Endothelial cell of umbilical vein (primary cell): ENCODE measurements at regions not wholly inside any gene's neighbourhood (a gene's known extent, or its start where the extent isn't known, plus 50 kb on each side); places are given as distances from the start of the nearest gene placed in this dataset.

Source experiments
- BruUV-seq: library from RNA; stranded (reverse); fragments of 400-500 nt; replicated peaks from 2 replicates; lab custom pipeline; 2021; lab: Mats Ljungman, UMichigan
- CTCF ChIA-PET: fragments of 300-600, 350-600 bp; sonication (Branson Sonifier 250); formaldehyde crosslinking; loops from one replicate; lab custom pipeline; 2021; ENCODE audit warnings: antibody characterized with exemption, inconsistent platforms; lab: Charles Lee
- POLR2A ChIA-PET: fragments of 300-600, 350-600 bp; sonication (Branson Sonifier 250); formaldehyde crosslinking; loops from one replicate; lab custom pipeline; 2021; ENCODE audit warnings: antibody characterized with exemption, inconsistent platforms; lab: Charles Lee
- DNase-seq: peaks from one replicate; pipeline ENCODE4 v3.0.0-alpha.2; 2011; ENCODE audit warnings: low read depth, low spot score
- FAIRE-seq: peaks from 2 replicates; lab custom pipeline; 2011; peaks lifted over from hg19 to GRCh38; lab: Jason Lieb, UNC
- H2AFZ ChIP-seq: 2 replicates; pipeline ENCODE4 v1.6.0; 2012; ENCODE audit warnings: low read depth, low read length, control low read depth, inconsistent platforms
- H3K27ac ChIP-seq: 2 replicates; pipeline ENCODE4 v1.5.1; 2011; ENCODE audit warnings: low read depth, mild to moderate bottlenecking, control low read depth, low read length, moderate library complexity; ENCODE audit not compliant: insufficient read depth
- H3K27me3 ChIP-seq, 2 experiments: 2 replicates each; pipeline versions ENCODE4 v1.6.0 to v1.6.1; 2011; ENCODE audit warnings: low read length in 2 of 2, mixed read lengths in 1 of 2; ENCODE audit not compliant: control insufficient read depth in 2 of 2, insufficient read depth in 2 of 2
- H3K36me3 ChIP-seq, 2 experiments: 2 replicates in 1 of 2; 3 replicates in 1 of 2; pipeline ENCODE4 v1.5.1; 2011; ENCODE audit warnings: low read length in 2 of 2, mild to moderate bottlenecking in 1 of 2, moderate library complexity in 1 of 2; ENCODE audit not compliant: control insufficient read depth in 2 of 2, insufficient read depth in 2 of 2; ENCODE audit errors: extremely low read depth in 1 of 2
- H3K4me1 ChIP-seq: 3 replicates; pipeline ENCODE4 v1.5.1; 2011; ENCODE audit warnings: mild to moderate bottlenecking, low read length; ENCODE audit not compliant: control insufficient read depth, insufficient read depth; ENCODE audit errors: extremely low read depth
- H3K4me2 ChIP-seq: 2 replicates; pipeline ENCODE4 v1.6.1; 2011; ENCODE audit warnings: low read length, control low read depth, mixed read lengths; ENCODE audit not compliant: insufficient read depth
- H3K4me3 ChIP-seq, 3 experiments: fragments of 200-600 bp in 1 of 3; sonication (generic), shearing (Covaris generic) in 1 of 3; replicated peaks in 1 of 3; 2 replicates each; pipeline ENCODE4 v1.5.1; 2011 to 2016; ENCODE audit warnings: control low read depth in 3 of 3, low read length in 3 of 3, mild to moderate bottlenecking in 2 of 3, inconsistent platforms in 1 of 3, low read depth in 1 of 3, moderate library complexity in 1 of 3; ENCODE audit not compliant: insufficient read depth in 1 of 3
- H3K79me2 ChIP-seq: 2 replicates; pipeline ENCODE4 v1.6.0; 2012; ENCODE audit warnings: low read length, inconsistent platforms; ENCODE audit not compliant: control insufficient read depth, insufficient read depth
- H3K9ac ChIP-seq: replicated peaks from 2 replicates; pipeline ENCODE3; 2011; ENCODE audit warnings: low read length, control low read depth; ENCODE audit not compliant: insufficient read depth; ENCODE audit errors: extremely low read depth
- H3K9me1 ChIP-seq: replicated peaks from 3 replicates; pipeline ENCODE4 v1.6.0; 2011; ENCODE audit warnings: mild to moderate bottlenecking, low read length; ENCODE audit not compliant: control insufficient read depth, insufficient read depth; ENCODE audit errors: extremely low read depth
- H3K9me3 ChIP-seq: replicated peaks from 2 replicates; pipeline ENCODE4 v1.5.1; 2012; ENCODE audit warnings: low read length, inconsistent platforms; ENCODE audit not compliant: control insufficient read depth, insufficient read depth
- H4K20me1 ChIP-seq: replicated peaks from 2 replicates; pipeline ENCODE3; 2011; ENCODE audit warnings: mild to moderate bottlenecking, low read length; ENCODE audit not compliant: control insufficient read depth, insufficient read depth; ENCODE audit errors: extremely low read depth
- CTCF ChIP-seq, 2 donors: IDR thresholded peaks; 1 replicate in 1 of 2; 2 replicates in 1 of 2; pipeline ENCODE4 v1.5.1; 2011; ENCODE audit warnings: low read length in 2 of 2, mild to moderate bottlenecking in 2 of 2, moderate library complexity in 2 of 2, control low read depth in 1 of 2, inconsistent platforms in 1 of 2, low read depth in 1 of 2; ENCODE audit not compliant: insufficient read depth in 1 of 2; ENCODE audit errors: extremely low read depth in 1 of 2
- EZH2 ChIP-seq: IDR thresholded peaks from 2 replicates; pipeline ENCODE4 v1.6.1; 2012; ENCODE audit warnings: borderline replicate concordance, low read depth, mild to moderate bottlenecking, moderate library complexity, low read length, inconsistent platforms; ENCODE audit not compliant: severe bottlenecking
- FOS ChIP-seq: IDR thresholded peaks from 2 replicates; pipeline ENCODE4 v1.6.1; 2011; ENCODE audit warnings: mild to moderate bottlenecking, low read length, moderate library complexity, borderline replicate concordance; ENCODE audit not compliant: insufficient read depth
- GATA2 ChIP-seq: IDR thresholded peaks from 2 replicates; pipeline ENCODE4 v1.7.0; 2011; ENCODE audit warnings: low read depth, mild to moderate bottlenecking, moderate library complexity, mixed read lengths, low read length; ENCODE audit not compliant: insufficient read length, insufficient read depth
- JUN ChIP-seq: IDR thresholded peaks from 2 replicates; pipeline ENCODE4 v1.6.1; 2011; ENCODE audit warnings: borderline replicate concordance, low read depth; ENCODE audit not compliant: insufficient read length, insufficient read depth
- MYC ChIP-seq: IDR thresholded peaks from one replicate; pipeline ENCODE4 v1.6.1; 2011; ENCODE audit warnings: mild to moderate bottlenecking, low read depth, low read length
- POLR2A ChIP-seq: IDR thresholded peaks from 2 replicates; pipeline ENCODE4 v1.6.1; 2012; ENCODE audit warnings: low read depth, mild to moderate bottlenecking, control low read depth, low read length
- POLR2AphosphoS5 ChIP-seq: IDR thresholded peaks from 2 replicates; pipeline ENCODE4 v1.6.1; 2012; ENCODE audit warnings: low read depth, mild to moderate bottlenecking, control low read depth, low read length, moderate library complexity; ENCODE audit not compliant: insufficient read depth
- dilution Hi-C: fragments of 300-500 bp; cut with MboI; formaldehyde crosslinking; loops from one replicate; pipeline ENCODE4 v1.15.0; 2019; ENCODE audit warnings: low sequenced_read_pairs; ENCODE audit not compliant: extremely low pct_ligation_motif_present
- intact Hi-C: fragments of 100-400 bp; cut with micrococcal nuclease; formaldehyde crosslinking; loops from one replicate; pipeline ENCODE4 v1.10.0; 2022
- TF ChIP-seq, protein P1 (sequence below): IDR thresholded peaks from 2 replicates; pipeline ENCODE4 v1.6.1; 2011; ENCODE audit not compliant: insufficient read depth, insufficient read length

DNA sequence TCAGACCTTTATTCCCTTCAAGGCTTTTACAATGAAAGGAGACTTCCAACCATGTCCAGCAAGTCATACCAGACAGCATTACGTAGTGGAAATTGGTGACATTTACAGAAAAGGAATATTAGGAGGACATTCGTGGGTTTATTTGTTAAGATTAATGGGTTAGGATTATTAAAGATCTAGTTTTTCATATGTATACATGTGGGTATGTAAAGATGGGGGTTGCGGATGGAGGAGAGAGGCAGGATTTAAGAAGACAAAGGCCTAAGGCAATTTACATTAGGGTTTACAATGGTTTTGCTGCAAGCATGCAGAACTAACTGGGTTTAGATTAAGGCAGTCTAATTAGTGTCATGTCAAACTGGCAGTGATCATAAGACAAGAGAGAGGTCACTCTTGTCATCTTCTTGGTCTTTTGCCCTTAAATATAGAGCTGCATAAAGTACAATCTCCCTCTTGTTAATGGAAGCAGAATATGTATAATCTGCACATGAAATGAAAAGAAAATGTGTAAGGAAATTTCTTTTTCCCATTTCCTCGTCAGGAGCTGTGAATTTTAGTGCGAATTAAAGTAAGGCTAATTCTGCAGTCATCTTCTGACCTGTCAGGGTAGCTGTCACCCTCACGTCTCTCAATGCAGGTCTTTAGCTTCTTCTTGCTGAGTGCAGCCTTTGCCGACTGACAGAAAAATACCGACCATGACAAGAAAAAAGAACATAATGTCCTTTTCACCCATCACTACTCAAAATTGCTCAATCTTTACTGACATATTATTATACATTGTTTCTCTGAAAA lies 258.9 kb upstream of the MEIS2 start:
- ChIA-PET CTCF (no interaction called here), POLR2A (no interaction called here)
- Histone ChIP-seq H4K20me1 (no peaks in the 10 kb centered on the region), H3K4me1 (no peaks in the 10 kb centered on the region), H3K79me2 (no peaks in the 10 kb centered on the region), H3K9me1 (no peaks in the 10 kb centered on the region), H2AFZ (no peak overlapping the region), H3K9ac (no peak overlapping the region), H3K9me3 (peaks cover 4% of the 10 kb centered on the region), H3K4me2 (no peak overlapping the region), H3K4me3 (no peak overlapping the region), H3K36me3 (no peaks in the 10 kb centered on the region), H3K27ac (no peak overlapping the region), H3K27me3 (no peaks in the 10 kb centered on the region)
- TF ChIP-seq EZH2, result no peak
- DNase-seq, result no peak
- FAIRE-seq, result no peak
- no TSS peak for BruUV-seq
- dilution Hi-C loops (no loop called here), intact Hi-C loops (no loop called here)

DNA sequence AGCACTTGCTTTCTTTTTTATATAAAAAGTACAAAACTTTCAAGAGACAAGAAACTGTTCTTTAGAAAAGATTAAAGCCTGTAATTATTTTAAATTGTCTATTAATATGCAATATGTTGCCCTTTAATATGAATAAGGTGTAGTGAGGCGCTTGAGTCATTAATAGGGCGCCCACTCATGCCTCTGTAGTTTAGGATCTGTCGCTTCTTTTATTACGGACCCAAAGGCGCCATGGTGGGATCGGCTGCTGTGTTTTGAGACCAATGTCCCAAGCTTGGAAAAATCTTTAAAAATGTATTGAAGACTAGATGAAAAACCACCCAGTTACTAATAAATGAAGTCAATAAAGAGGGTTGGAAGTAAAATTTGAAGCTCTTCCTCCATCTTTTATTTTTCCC lies 259.5 kb upstream of the MEIS2 start:
- Histone ChIP-seq H3K9me3 (peaks cover 4% of the 10 kb centered on the region), H2AFZ (no peak overlapping the region), H3K4me2 (no peak overlapping the region), H3K79me2 (no peaks in the 10 kb centered on the region), H3K27me3 (no peaks in the 10 kb centered on the region), H3K36me3 (no peaks in the 10 kb centered on the region), H3K27ac (no peak overlapping the region), H3K4me3 (no peak overlapping the region), H3K9me1 (no peaks in the 10 kb centered on the region), H3K9ac (no peak overlapping the region), H4K20me1 (no peaks in the 10 kb centered on the region), H3K4me1 (no peaks in the 10 kb centered on the region)
- ChIA-PET POLR2A (no interaction called here), CTCF (no interaction called here)
- DNase-seq (no peak), FAIRE-seq (no peak)
- dilution Hi-C loops (no loop called here), intact Hi-C loops (no loop called here)
- no TSS peak for BruUV-seq
- TF ChIP-seq JUN, result no peak
- no peak for TF ChIP-seq FOS
- no peak for TF ChIP-seq CTCF (IDR thresholded peaks at IDR 0.05; ENCODE audit: extremely low read depth in 1 of 2, insufficient read depth in 1 of 2, low read depth in 1 of 2, low read length in 2 of 2)
- no peak for TF ChIP-seq GATA2
- no peak for TF ChIP-seq MYC
- TF ChIP-seq POLR2A, result no peak
- TF ChIP-seq, protein P1, sequence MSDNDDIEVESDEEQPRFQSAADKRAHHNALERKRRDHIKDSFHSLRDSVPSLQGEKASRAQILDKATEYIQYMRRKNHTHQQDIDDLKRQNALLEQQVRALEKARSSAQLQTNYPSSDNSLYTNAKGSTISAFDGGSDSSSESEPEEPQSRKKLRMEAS, result no peak
- no peak for TF ChIP-seq EZH2
- TF ChIP-seq POLR2AphosphoS5, result no peak
